Cerebellar cortex (tissue), 1 donor: ENCODE measurements at regions not wholly inside any gene's neighbourhood (a gene's known extent, or its start where the extent isn't known, plus 50 kb on each side); places are given as distances from the start of the nearest gene placed in this dataset.
"Not testable (repeated sequence)": the region's sequence is repeated elsewhere in the genome, so short reads cannot be mapped to it uniquely, and the experiment has no call there.

ENCODE experiments used
- DNase-seq: peaks from one replicate; pipeline ENCODE4 v3.0.0-alpha.2; 2015; ENCODE audit warnings: low spot score

DNA sequence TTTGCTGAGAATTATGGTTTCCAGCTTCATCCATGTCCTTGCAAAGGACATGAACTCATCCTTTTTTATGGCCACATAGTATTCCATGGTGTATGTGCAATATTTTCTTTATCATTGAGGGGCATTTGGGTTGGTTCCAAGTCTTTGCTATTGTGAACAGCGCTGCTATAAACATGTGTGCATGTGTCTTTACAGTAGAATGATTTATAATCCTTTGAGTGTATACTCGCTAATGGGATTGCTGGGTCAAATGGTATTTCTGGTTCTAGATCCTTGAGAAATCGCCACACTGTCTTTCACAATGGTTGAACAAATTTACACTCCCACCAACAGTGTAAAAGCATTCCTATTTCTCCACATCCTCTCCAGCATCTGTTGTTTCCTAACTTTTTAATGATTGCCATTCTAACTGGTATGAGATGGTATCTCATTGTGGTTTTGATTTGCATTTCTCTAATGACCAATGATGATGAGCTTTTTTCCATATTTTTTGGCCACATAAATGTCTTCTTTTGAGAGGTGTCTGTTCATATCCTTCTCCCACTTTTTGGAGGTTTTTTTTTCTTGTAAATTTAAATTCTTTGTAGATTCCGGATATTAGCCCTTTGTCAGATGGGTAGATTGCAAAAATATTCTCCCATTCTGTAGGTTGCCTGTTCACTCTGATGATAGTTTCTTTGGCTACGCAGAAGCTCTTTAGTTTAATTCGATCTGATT lies 180.1 kb downstream of the PLPPR4 start:
- DNase-seq, result not testable (repeated sequence)

DNA sequence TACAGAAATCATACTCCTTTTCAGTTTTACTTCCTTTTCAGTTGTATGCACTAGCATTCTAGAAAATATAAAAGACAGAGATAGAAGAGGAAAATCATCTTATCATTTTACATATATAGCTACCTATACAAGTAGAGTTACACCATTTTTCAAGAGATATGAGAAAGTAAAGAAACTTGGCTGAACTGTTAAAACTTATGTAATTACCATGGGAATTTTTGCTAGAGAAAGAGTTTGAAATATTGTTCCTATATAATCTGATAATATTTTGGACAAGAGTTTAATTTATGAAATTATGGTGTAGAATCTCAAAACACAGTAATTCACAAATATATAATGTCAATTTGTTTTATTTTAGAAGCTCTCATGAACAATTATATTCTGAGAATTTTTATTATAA lies 180.8 kb downstream of the PLPPR4 start:
- DNase-seq, result no peak

DNA sequence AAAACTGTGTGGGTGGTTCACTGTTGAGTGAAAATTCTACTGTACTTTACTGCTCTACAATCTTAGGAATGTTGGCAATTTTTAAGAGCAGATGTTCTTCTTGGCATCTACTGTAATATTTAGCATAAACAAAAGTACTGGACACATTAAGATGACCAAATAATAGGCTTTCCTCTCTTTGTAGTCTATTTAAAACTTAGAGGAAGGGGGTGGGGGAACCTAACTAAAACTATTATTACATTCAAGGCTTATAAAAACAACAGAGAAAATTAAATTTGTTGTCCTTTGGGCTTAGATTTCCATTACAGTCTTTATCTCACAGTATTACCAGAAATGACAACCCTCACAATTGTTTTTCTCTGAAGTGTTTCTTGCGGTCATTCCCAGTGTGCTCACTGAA lies 181.2 kb downstream of the PLPPR4 start:
- no peak for DNase-seq

DNA sequence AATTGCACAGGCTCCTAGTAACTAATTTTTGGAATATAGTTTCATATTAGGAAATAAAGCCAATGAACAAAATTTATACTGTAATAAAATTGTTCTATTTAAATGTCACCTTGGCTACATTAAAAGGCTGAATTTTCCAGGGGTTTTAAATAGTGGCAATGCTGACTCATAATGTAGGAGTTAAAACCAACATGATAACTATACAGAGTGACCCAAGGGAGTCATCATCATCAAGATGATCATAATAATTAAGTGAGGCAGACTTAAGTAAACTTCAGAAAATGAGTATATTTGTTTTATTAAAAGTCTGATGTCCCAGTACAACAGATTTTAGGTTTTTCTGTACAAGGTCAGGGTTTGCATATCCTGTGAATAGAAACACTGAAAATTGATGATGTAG lies 183.4 kb downstream of the PLPPR4 start:
- DNase-seq, result no peak

DNA sequence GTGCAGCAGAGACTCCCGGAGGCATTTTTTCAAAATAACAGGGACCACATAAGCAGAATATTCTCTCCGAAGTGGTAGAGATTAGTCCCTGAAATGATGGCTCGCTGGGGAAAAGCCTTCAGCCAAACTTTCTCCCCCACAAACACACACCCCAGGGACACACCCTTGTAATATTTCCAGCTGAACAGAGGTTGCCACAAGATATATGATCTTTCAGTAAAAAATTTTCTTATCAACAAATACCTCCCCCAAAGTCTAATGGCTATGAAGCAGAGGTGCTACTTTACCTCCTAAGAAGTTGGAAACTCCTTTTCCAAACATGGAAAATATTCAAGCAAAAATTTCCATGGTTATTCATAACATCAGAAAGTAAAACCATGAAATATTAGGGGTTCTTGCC lies 190.2 kb upstream of the PALMD start:
- DNase-seq, result no peak

DNA sequence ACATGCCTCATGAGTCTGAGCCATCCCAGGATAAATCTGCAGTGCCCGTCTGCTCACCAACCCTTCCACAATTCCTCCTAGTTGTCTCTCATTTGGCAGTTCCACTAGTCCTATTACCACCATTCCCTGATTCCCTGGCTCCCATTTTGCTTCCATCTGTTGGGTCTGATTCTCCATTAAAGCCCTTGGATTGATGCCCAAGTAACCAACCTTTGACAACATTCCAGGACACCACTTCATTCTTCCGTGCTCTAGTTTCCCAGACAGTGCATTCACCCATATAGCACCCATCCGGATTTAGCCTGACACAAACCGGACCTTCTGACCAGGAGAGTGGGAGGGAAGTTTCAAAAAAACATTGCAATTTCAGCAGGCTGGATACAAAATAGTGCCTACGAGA lies 189.4 kb upstream of the PALMD start:
- peak; percentile 86 for DNase-seq

DNA sequence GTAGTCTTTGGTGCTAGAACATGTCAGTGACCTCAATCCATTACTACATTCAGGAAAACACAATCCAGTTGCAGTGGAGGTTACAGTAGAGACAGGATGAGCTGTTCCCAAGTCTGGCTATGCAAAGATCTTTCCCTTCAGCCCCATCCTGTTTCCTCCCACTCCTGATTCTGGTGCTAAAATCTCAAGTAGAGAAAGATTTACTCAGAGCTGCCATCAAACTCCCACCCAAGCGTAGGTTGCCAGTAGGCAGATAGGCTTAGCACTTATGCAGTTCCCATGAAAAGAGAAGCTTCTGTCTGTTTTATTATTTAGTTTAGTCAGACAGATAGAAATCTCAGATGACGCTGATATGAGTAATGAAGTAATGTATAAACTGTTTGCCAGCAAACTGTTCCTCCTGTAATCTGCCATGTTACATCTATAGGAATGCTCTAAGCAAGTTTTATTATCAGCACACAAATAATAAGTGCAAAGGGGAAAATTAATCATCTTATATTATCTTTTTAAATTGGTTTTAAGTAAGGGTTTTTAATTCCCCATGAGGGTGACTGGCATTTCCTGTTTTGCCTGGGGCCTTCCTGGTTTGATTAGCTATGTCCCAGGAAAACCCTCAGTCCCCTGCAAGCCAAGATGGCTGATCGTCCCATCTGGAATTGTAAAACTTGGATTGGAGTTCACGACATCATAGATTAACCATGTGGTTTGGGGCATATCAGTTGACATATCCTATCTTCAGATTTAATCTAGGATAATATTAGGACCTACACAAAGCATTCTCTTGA lies 188.3 kb upstream of the PALMD start:
- no peak for DNase-seq

DNA sequence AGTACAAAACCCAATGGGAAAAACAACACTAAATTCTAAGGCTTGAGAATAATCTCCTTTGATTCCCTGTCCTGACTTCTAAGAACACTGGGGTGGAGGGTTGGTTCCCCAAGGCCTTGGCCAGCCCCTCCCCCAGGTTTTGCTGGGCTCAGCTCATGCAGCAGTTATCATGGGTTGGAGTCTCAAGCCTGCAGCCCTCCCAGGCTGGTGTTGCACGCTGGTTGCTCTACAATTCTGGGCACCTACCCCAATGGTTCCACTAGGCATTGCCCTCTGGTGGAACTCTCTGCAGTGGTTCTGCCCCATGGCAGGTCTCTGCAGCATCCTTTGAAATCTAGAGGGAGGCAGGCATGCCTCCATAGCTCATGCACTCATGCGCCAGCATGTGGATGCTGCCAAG lies 184.4 kb upstream of the PALMD start:
- DNase-seq, result no peak

DNA sequence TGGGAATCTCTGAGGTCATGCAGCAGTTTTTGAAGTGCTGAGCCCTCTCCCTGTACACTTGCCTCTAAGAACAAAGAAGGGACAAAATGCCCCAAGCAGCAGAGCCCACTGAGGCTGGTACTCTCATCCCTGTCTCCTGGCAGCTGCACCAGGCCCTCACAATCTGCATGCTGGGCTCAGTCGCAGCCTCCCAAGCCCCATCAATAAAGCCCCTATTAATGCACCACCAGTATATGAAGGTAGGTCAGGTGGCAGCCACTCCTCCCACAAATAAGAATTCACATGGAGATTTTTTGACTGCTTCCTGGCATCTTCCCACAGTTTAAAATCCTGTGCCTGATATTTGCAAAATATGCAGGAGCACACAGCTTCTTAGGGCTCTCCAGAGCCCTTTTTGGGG lies 181.2 kb upstream of the PALMD start:
- DNase-seq, result no peak

DNA sequence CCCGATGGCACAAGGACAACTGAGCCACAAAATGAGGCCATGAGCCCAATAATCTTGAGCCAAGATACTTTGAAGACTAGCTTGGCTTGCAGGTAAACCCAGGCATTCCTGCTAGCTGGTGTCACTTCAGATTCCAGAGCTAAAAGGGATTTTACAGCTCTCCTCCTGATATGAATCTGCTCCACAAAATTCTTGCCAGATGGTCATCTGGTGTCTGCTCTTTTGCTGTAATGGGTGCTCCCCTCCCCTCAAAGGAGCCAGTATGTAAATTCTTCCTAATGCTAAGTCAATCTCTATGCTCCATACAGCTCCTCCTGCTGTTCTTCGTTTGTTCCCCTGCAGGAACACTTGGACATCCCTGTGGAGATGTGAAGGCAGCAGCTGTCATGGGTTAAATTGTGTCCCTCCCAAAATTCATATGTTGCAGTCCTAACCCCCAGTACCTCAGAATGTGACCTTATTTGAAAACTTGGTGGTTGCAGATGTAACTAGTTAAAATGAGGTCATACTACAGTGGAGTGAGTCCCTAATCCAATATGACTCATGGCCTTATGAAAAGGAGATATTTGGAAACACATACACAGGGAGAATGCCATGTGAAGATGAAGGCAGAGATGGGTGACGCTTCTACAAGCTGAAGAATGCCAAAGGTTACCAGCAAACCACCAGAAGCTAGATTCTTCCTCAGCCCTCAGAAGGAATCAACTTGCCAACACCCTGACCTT lies 180.6 kb upstream of the PALMD start:
- DNase-seq, result peak; percentile 90

DNA sequence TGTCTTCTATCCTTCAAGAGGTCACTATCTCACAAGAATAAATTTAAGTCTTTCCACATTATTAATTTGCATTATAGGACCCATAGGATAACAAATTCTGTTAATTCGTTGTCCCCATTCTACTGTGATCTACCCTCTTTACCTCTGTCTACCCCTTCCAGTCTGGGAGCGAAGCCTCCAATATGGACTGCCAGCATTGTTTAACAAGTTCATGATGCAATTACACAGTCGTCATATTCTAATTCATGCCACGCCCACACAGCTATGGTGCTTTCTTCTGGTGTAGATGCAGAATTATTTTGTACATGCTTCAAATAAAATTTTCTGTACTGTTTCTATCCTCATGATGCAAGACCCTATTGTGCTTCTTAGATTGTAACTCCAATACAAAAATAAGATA lies 178.3 kb upstream of the PALMD start:
- DNase-seq, result no peak

DNA sequence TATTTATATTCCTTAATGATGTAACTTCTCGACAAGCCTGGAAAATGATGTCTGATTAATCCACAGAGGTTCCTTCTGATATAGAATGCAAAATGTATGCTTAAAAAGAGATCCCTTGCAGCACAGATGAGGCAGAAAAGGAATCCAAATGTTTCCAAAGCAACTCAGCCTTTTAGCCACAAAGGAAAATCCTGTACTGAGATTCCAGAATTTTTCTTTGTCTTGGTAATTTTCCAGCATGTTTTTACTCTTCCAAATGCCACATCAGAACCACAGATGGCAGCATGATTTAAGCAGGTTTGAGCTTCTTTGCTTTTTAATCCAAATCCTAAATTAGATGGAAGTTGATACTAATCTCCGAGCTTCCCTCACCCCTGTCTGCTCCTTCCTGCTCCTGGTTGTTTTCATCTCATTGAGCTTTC lies 176.4 kb upstream of the PALMD start:
- DNase-seq, result peak; percentile 81

DNA sequence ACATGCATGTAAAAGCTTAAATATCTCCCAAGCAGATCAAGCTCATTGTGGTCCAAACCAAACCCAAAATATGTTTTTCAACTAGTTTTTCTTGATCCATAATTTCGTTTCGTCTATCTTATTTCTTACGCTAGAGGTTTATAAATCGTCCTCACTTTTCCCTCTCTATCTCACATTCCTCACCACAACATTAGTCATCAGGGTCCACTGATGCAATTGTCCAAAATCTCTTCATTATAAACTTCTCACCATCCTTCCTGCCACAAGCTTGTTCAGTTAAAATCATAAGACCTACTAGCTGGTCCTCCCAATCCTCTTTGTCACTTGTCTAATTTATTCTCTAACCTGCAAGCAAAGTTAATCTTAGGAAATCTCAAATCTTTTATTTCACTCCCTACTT lies 173.0 kb upstream of the PALMD start:
- DNase-seq, result no peak

DNA sequence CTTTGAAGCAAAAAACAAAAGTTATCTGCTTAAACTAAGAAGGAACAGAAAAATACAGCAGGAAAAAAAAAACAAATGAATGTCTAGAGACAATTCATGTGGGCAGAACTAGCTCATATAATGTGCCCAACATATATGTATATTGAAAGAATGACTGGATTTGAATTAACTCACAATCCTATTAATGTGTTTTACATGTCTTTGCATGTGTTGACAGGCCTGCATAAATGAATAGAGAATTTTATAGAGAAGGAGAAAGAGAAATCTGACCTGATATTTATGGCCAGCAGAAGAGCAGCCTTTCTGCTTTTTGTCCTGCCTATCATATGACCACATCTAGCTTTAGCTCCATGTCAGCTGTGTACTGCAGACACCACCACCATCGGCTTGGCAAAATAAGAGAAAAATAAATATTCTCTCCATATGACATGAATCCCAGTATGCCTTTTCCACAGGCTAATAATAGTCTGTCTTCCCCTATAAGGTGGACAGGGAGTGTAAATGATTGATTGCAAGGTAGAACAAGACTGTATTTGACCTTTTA lies 171.5 kb upstream of the PALMD start:
- no peak for DNase-seq

DNA sequence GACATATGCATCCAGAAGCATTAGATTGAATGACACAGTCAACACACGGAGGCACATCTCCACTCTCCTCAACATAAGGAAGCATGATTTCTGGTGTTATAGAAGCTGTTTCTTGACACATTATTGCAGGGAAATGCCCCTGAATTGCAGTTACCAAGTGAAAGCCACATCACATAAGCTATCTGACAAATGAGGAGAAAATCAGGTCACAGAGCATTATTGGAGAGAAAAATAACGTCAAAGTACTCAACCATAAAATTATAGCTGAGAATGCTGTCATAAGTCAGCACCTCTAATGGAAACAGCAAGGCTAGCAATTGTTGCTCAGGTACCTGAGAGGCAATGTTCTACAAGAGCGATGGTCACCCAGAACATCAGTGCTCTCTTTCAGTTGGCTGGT lies 169.9 kb upstream of the PALMD start:
- no peak for DNase-seq

DNA sequence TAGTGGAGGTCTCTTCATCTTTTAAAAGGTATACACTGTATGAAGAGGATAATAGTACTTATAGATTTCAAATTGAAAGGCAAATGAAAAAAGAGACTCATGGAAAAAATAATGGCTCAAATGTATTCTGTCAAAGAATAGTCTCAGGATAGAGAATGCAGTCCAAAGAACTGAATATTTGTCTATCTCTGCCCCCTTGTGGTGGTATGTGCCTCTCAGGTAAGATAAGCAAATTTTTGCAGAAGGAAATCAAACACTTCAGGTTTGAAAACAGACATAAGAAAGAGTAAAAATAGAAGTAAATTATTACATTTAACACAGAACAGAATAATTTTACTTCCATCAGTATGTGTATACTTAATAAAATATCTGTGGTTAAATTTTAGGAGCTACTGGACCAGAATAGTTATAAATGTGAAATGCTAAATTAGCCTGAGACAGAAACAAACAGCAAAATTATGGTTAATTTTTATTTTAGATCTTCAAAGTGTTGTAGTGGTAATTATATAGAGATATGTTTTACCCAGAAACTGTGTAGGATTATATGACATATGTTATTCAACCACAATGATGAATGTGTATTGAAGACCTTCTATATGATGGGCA lies 164.4 kb upstream of the PALMD start:
- DNase-seq, result peak; percentile 76

DNA sequence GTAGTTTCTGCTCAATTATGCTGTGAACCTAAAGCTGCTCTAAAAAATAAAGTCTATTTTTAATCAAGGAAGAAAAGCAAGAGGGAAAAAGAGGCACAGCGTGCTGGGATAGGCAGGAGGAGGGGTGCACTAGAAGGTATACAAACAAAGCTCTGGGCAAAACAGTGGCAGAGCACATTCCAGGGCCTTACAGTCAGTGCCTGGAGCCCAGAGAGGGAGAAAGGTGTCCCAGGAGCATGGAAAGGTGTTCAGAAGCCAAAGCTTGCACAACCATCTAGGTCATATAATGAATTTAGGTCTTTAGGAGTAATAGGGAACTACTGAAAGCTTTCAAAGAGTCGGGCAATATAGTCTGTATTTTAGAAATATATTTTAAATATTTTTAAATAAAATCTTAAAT lies 163.6 kb upstream of the PALMD start:
- DNase-seq, result no peak

DNA sequence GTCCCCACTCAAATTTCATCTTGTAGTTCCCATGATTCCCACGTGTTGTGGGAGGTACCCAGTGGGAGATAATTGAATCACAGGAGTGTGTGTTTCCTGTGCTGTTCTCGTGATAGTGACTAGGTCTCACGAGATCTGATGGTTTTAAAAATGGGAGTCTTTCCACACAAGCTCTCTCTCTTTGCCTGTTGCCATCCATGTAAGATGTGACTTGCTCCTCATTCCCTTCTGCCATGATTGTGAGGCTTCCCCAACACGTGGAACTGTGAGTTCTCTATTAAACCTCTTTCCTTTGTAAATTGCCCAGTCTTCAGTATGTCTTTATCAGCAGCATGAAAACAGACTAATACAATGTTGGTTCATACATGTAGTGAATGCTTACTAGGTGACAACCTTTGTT lies 163.2 kb upstream of the PALMD start:
- no peak for DNase-seq

DNA sequence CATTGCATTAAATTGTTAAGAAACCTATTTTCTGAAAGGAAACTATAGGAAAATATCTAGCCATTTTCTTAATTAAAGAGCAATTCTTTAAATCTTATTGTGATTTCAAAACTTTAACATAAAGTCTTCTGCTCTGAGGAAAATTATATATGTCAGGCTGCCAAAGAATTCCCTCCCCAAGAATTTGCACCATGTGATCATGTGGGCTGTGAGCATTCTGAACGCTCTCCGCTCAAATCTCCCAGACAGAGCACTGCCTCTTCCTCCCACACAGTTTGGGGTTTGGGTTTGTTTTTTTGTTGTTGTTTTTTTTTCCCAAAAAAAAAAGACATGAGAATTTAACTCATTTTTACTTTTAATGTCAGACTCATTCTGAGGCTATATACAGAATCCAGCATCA lies 155.9 kb upstream of the PALMD start:
- DNase-seq, result no peak

DNA sequence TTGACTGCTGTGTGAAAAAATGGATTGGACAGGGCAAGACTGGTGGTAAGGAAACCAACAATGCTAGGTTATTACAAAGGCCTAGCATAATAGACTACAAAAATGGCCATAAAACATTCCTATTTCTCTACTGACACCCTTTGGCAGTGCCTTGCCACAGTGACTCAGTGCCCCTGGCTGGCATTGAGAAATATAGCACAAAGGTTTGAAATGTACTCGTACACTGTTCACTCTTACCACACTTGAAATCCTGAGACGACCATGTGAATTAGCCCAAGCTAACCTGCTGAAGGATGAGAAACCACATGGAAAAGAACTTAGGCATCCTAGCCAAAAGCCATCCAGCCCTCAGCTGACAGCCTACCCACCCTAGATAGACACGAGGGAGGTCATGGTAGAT lies 149.8 kb upstream of the PALMD start:
- DNase-seq, result no peak

DNA sequence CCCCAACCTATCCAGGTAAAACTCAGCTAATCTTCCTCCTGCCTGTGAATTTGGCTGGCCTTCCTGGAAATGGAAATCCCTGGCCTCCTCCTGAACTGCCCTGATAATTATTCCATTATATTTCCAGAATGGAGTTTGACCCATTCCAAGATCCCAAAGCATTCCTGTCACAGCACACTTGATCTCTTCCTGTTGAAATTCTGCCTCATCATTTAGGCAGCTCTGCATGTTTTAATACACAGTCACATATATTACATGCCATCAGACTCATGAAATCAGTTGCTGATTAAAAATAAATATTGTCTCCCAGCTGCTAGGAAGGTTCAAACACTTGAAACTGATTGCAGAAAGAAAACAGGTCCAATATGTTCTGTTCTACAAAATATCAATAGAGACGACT lies 148.2 kb upstream of the PALMD start:
- no peak for DNase-seq

DNA sequence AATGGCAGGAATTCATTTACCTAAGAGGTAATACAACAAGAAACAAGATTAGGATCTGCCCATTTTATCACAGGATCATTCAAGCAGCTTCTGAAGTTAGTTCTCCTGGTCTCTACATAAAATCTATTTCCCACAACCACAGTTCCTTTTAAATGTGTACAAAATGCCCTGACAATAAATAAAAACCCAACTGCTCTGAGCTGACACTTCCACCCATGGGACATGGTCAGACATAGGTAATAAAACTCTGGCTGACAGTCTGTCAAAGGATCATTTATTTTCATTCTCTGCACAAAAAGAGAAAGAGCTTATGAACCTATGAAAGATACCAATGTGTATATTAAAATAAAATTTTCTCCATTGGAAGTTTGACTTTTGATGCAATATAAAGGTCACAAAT lies 145.4 kb upstream of the PALMD start:
- DNase-seq, result no peak
